H9 (cell line): ENCODE measurements at regions not wholly inside any gene's neighbourhood (a gene's known extent, or its start where the extent isn't known, plus 50 kb on each side); places are given as distances from the start of the nearest gene placed in this dataset.

Source experiments
- DNase-seq: peaks from one replicate; pipeline ENCODE4 v3.0.0-alpha.2; 2017
- H2AFZ ChIP-seq: one replicate; pipeline ENCODE4 v1.6.1; 2013; ENCODE audit warnings: mild to moderate bottlenecking, low read length, control low read depth, moderate library complexity
- H2AK5ac ChIP-seq: 2 replicates; pipeline ENCODE4 v1.6.1; 2013; ENCODE audit warnings: low read length, control low read depth, mixed read lengths; ENCODE audit not compliant: insufficient read length
- H2BK120ac ChIP-seq: one replicate; pipeline ENCODE4 v1.6.1; 2013; ENCODE audit warnings: low read depth, mild to moderate bottlenecking, low read length, control low read depth, inconsistent platforms; ENCODE audit not compliant: poor library complexity, severe bottlenecking
- H2BK12ac ChIP-seq: 2 replicates; pipeline ENCODE4 v1.6.1; 2013; ENCODE audit warnings: low read length, control low read depth, mixed read lengths, low read depth; ENCODE audit not compliant: insufficient read length
- H2BK15ac ChIP-seq: 2 replicates; pipeline ENCODE4 v1.6.1; 2013; ENCODE audit warnings: low read depth, low read length, control low read depth
- H2BK20ac ChIP-seq: one replicate; pipeline ENCODE4 v1.6.1; 2013; ENCODE audit warnings: low read depth, mild to moderate bottlenecking, low read length, control low read depth, inconsistent platforms; ENCODE audit not compliant: poor library complexity, severe bottlenecking
- H2BK5ac ChIP-seq: 2 replicates; pipeline ENCODE4 v1.6.1; 2013; ENCODE audit warnings: low read length, control low read depth, mixed read lengths; ENCODE audit not compliant: insufficient read length
- H3K14ac ChIP-seq: 2 replicates; pipeline ENCODE4 v1.6.1; 2013; ENCODE audit warnings: low read length, control low read depth; ENCODE audit not compliant: insufficient read depth
- H3K18ac ChIP-seq: 2 replicates; pipeline ENCODE4 v1.6.1; 2013; ENCODE audit warnings: low read depth, mild to moderate bottlenecking, mixed read lengths, low read length, control low read depth; ENCODE audit not compliant: insufficient read length
- H3K23ac ChIP-seq: 2 replicates; pipeline ENCODE4 v1.6.1; 2013; ENCODE audit warnings: low read length, control low read depth, mixed read lengths, low read depth; ENCODE audit not compliant: insufficient read length
- H3K23me2 ChIP-seq: 2 replicates; pipeline ENCODE4 v1.6.1; 2013; ENCODE audit warnings: low read depth, mild to moderate bottlenecking, mixed read lengths, low read length, control low read depth; ENCODE audit not compliant: insufficient read length, poor library complexity, severe bottlenecking
- H3K27ac ChIP-seq: 2 replicates; pipeline ENCODE4 v1.5.1; 2013; ENCODE audit warnings: low read length, control low read depth, mixed read lengths, low read depth; ENCODE audit not compliant: insufficient read length
- H3K27me3 ChIP-seq: 2 replicates; pipeline ENCODE4 v1.6.1; 2013; ENCODE audit warnings: low read length, control low read depth, inconsistent platforms; ENCODE audit not compliant: insufficient read depth
- H3K4ac ChIP-seq: 2 replicates; pipeline ENCODE4 v1.6.1; 2013; ENCODE audit warnings: low read depth, mild to moderate bottlenecking, control low read depth, inconsistent platforms, low read length, moderate library complexity
- H3K4me1 ChIP-seq: 2 replicates; pipeline ENCODE4 v1.6.1; 2013; ENCODE audit warnings: low read length, control low read depth, inconsistent platforms; ENCODE audit not compliant: insufficient read depth
- H3K4me2 ChIP-seq: 2 replicates; pipeline ENCODE4 v1.6.1; 2013; ENCODE audit warnings: low read length, control low read depth, mixed read lengths; ENCODE audit not compliant: insufficient read length, insufficient read depth
- H3K56ac ChIP-seq: 2 replicates; pipeline ENCODE4 v1.6.1; 2013; ENCODE audit warnings: low read depth, mild to moderate bottlenecking, mixed read lengths, low read length, control low read depth; ENCODE audit not compliant: insufficient read length
- H3K79me1 ChIP-seq: 2 replicates; pipeline ENCODE4 v1.6.1; 2013; ENCODE audit warnings: low read depth, mild to moderate bottlenecking, moderate library complexity, low read length, control low read depth, inconsistent platforms; ENCODE audit not compliant: insufficient read depth, poor library complexity, severe bottlenecking
- H3K79me2 ChIP-seq: 2 replicates; pipeline ENCODE4 v1.6.1; 2013; ENCODE audit warnings: low read length, control low read depth, inconsistent platforms; ENCODE audit not compliant: insufficient read depth
- H3K9ac ChIP-seq: 2 replicates; pipeline ENCODE4 v1.6.1; 2013; ENCODE audit warnings: low read length, control low read depth, mixed read lengths; ENCODE audit not compliant: insufficient read length; ENCODE audit errors: extremely low read depth
- H3K9me3 ChIP-seq: one replicate; pipeline ENCODE4 v1.6.1; 2013; ENCODE audit warnings: low read depth, low read length, inconsistent platforms; ENCODE audit not compliant: control insufficient read depth
- H3T11ph ChIP-seq: one replicate; pipeline ENCODE4 v1.6.1; 2013; ENCODE audit warnings: mild to moderate bottlenecking, low read length, control low read depth, inconsistent platforms
- H4K20me1 ChIP-seq: one replicate; pipeline ENCODE4 v1.6.1; 2013; ENCODE audit not compliant: control insufficient read depth, insufficient read length, insufficient read depth
- H4K5ac ChIP-seq: 2 replicates; pipeline ENCODE4 v1.6.1; 2013; ENCODE audit warnings: low read depth, mild to moderate bottlenecking, mixed read lengths, low read length, control low read depth; ENCODE audit not compliant: insufficient read length
- H4K8ac ChIP-seq: replicated peaks from 2 replicates; pipeline ENCODE4 v1.6.1; 2013; ENCODE audit warnings: low read length, control low read depth, mixed read lengths, low read depth; ENCODE audit not compliant: insufficient read length
- H4K91ac ChIP-seq: 2 replicates; pipeline ENCODE4 v1.6.1; 2013; ENCODE audit warnings: low read depth, mild to moderate bottlenecking, moderate library complexity, mixed read lengths, low read length, control low read depth; ENCODE audit not compliant: insufficient read length
- H3K27ac Mint-ChIP-seq, 3 experiments: 2 replicates in 2 of 3; 3 replicates in 1 of 3; pipeline ENCODE4 v1.8.0; 2020 to 2021; ENCODE audit warnings: mixed read lengths in 3 of 3, mild to moderate bottlenecking in 1 of 3, moderate library complexity in 1 of 3
- H3K27me3 Mint-ChIP-seq: 2 replicates; pipeline ENCODE4 v1.8.0; 2021; ENCODE audit warnings: low read depth, mild to moderate bottlenecking, moderate library complexity, mixed read lengths
- H3K36me3 Mint-ChIP-seq, 3 experiments: 2 replicates in 2 of 3; 3 replicates in 1 of 3; pipeline ENCODE4 v1.8.0; 2020 to 2021; ENCODE audit warnings: low read depth in 3 of 3, mixed read lengths in 3 of 3; ENCODE audit not compliant: insufficient read depth in 1 of 3
- H3K4me1 Mint-ChIP-seq, 2 experiments: 2 replicates each; pipeline ENCODE4 v1.8.0; 2020; ENCODE audit warnings: mixed read lengths in 2 of 2
- H3K4me3 Mint-ChIP-seq, 2 experiments: 2 replicates in 1 of 2; 3 replicates in 1 of 2; pipeline ENCODE4 v1.8.0; 2020 to 2021; ENCODE audit warnings: mild to moderate bottlenecking in 2 of 2, mixed read lengths in 2 of 2, moderate library complexity in 1 of 2
- H3K9me3 Mint-ChIP-seq, 2 experiments: 2 replicates in 1 of 2; 3 replicates in 1 of 2; pipeline ENCODE4 v1.8.0; 2020; ENCODE audit warnings: mild to moderate bottlenecking in 2 of 2, mixed read lengths in 2 of 2, moderate library complexity in 1 of 2
- CTCF ChIP-seq: fragments of 200-600 bp; sonication (generic); conservative IDR thresholded peaks from 3 replicates; pipeline ENCODE4 v1.8.0; 2021; ENCODE audit warnings: antibody characterized with exemption, mild to moderate bottlenecking
- WGBS: extraction: QIAGEN DNeasy Blood & Tissue Kit; methylation state at CpG from one replicate; pipeline ENCODE4 v1.1.7; 2013; ENCODE audit warnings: missing lambda C conversion rate, low lambda C conversion rate, mixed read lengths; ENCODE audit not compliant: insufficient read length; ENCODE audit errors: extremely low coverage; 5-methylcytosine and 5-hydroxymethylcytosine counted together

- no peak overlapping the region for H3K9ac ChIP-seq
- H3K4me2 ChIP-seq = no peak overlapping the region
- no CpG with 5 or more reads among the region's 11 CpGs for WGBS
Measured at GRCh38 chr7:130908345-130909160, 174.5 kb upstream of the KLF14 start.

More at GRCh38 chr7:130908345-130909160, 174.5 kb upstream of the KLF14 start:
- Histone ChIP-seq H3K4ac (no peak overlapping the region), H3K18ac (no peak overlapping the region), H3K56ac (no peak overlapping the region), H4K20me1 (no peaks in the 10 kb centered on the region), H2BK15ac (no peak overlapping the region), H3K79me1 (no peaks in the 10 kb centered on the region), H2AK5ac (no peak overlapping the region), H4K91ac (no peak overlapping the region), H4K5ac (no peak overlapping the region), H3K4me1 (peaks cover 24% of the 10 kb centered on the region; the same call in 1 of the 2 replicates), H3K23ac (no peak overlapping the region), H2BK120ac (no peak overlapping the region), H3K23me2 (peaks cover 4% of the 10 kb centered on the region), H2BK5ac (no peak overlapping the region), H3K9me3 (no peaks in the 10 kb centered on the region), H2BK12ac (no peak overlapping the region), H2AFZ (no peak overlapping the region), H3K14ac (no peak overlapping the region), H2BK20ac (no peak overlapping the region), H4K8ac (no peak overlapping the region), H3K27me3 (no peaks in the 10 kb centered on the region), H3T11ph (no peak overlapping the region), H3K79me2 (no peaks in the 10 kb centered on the region), H3K27ac (no peak overlapping the region)
- no peak for TF ChIP-seq CTCF
- no peak overlapping the region for H3K4me3 Mint-ChIP-seq
- no peak for DNase-seq
- no peaks in the 10 kb centered on the region for H3K27me3 Mint-ChIP-seq
- H3K36me3 Mint-ChIP-seq = no peaks in the 10 kb centered on the region
- no peak overlapping the region; a peak in 1 of 7 replicates for H3K27ac Mint-ChIP-seq
- no peaks in the 10 kb centered on the region for H3K9me3 Mint-ChIP-seq
- peaks cover 60 to 63% of the 10 kb centered on the region in 2 experiments for H3K4me1 Mint-ChIP-seq
